Stimulated activated CD4-positive, alpha-beta T cell treated with anti-CD3 and anti-CD28 coated beads, Interleukin-4, amount 100 ng/mL, for 4 hours (primary cell): ENCODE measurements at regions not wholly inside any gene's neighbourhood (a gene's known extent, or its start where the extent isn't known, plus 50 kb on each side); places are given as distances from the start of the nearest gene placed in this dataset.
"Not testable (repeated sequence)": the region's sequence is repeated elsewhere in the genome, so short reads cannot be mapped to it uniquely, and the experiment has no call there.

Experiments
- DNase-seq, 2 experiments: peaks; one replicate each; pipeline ENCODE4 v3.0.0-alpha.2; 2020

DNA sequence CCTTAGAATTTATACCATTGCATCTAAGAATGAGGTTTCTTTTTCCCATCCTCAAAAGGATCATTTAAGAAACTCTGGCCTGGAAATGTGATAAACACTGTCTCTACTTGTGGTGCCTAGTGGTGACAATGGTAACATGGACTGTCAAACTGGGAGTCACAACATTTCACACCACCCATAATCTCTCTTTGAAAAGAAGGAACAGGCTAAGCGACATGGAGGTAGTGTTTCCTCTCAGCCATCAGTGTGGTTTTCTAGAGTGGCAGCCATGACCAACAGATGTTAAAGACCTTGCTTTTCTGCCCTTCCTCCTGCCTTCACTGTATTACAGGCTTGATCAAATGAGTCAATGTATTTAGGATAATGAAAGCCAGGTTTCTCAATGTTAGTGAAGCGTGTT lies 283.1 kb upstream of the STAC start:
- no peak for DNase-seq

DNA sequence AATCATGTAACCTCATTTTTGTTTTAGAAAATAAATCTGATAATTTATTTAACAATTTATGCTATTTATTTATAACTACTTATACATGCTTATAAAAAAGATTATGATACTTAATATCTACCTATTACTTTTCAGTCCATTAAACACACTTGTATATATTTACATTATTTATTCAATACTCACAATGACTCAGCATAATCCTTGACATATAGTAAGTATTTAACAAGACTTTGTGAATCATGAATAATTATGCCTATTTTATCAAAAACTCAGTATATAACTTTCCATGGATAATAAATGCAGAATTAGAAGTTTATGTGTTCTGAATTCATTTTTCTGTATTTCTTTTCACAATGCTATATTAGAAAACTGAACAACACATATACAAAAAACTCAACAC lies 266.0 kb upstream of the STAC start:
- no peak for DNase-seq

DNA sequence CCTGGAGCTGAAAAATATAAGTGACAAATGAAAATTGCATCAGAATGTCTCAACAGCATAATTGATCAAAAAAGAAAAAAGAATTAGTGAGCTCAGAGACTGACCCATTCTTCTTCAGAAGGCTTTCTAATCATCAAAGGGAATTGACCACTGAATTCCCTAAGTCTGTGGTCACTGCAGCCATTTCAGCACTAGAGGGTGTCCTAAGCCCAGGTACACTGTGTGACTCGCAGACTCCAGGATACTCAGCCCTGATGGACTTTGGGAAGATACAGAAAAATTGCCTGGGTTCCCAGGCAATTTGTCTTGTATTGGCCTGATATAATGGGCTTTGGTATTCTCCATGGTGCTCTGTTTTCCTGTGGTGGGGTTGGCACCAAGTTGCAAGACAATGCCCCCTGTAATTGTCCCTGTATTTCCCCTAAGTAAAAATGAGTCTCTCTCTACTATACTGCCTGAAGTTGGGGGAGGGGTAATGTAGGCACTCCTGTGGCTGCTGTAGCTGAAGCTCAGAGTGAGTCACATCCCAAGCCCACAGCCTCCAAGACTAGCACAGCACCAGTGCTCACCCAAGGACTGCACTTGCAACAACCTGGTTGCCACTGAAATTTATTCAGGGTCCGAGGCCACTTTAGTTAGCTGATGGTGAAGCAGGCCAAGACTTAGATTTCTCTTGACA lies 256.0 kb upstream of the STAC start:
- DNase-seq: no peak

DNA sequence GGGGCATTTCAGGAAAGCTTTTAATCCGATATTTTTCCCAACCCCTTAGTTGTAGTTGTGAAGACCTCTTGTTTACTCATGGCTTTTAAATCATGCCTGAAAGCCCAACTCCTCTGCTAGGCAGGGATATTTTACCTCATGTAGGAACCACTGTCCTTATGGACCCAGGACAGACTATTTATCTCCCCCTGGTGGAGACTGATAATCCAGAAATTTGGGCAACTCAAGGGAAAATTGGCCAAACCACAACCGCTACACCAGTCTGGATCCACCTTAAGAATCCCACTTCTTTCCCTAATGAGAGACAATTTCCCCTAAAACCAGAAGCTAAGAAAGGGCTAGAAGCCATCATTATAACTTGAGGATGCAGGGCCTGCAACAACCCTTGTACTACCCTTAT lies 248.1 kb upstream of the STAC start:
- no peak for DNase-seq

DNA sequence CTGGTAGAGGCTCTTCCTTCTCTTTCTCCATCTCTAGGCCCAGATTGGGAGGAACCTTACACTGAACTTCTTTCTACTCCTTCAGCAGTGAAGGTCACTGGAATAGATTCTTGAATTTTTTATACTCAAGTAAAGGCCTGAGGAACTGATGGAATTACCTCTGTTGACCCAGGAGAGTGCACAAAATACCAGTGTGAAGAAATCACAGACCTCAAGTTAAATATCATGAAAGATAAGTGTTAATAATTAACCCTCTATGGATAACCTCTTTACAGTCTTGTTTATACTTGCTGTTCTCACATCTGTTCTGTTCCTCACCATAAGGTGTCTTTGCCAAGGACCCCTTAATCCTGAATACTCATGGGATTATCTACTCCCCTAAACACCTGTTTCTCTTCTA lies 244.4 kb upstream of the STAC start:
- no peak for DNase-seq

DNA sequence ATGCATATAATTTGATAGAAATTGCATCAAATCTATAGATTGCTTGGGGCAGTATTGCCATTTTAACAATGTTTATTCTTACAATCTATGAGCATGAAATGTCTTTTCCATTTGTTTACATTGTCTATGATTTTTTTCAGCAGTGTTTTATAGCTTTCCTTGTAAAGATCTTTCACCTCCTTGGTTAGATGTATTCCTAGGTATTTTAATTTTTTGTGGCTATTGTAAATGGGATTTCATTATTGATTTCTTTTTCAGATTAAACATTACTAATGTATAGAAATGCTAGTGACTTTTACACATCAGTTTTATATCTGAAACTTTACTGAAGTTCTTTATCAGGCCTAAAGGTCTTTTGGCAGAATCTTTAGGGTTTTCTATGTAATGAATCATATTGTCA lies 237.6 kb upstream of the STAC start:
- no peak for DNase-seq

DNA sequence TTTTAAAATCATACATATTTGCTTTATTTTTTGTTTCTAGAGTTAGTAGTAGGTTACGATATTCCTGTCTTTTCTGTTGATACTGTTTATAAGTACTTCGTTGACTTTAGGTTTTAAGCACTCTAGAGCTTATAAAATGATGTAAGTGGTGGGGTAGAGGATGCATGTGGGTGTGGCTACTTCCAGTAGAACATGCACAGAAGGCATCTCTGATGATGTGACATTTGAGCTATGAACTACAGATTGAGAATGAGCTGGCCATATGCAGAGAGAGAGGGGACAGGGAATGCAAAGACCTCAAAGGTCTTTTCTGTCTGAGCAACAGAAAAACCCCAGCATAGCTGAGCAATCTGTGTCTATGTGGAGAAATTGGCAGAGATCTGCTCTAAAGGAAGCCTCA lies 233.9 kb upstream of the STAC start:
- DNase-seq: no peak

DNA sequence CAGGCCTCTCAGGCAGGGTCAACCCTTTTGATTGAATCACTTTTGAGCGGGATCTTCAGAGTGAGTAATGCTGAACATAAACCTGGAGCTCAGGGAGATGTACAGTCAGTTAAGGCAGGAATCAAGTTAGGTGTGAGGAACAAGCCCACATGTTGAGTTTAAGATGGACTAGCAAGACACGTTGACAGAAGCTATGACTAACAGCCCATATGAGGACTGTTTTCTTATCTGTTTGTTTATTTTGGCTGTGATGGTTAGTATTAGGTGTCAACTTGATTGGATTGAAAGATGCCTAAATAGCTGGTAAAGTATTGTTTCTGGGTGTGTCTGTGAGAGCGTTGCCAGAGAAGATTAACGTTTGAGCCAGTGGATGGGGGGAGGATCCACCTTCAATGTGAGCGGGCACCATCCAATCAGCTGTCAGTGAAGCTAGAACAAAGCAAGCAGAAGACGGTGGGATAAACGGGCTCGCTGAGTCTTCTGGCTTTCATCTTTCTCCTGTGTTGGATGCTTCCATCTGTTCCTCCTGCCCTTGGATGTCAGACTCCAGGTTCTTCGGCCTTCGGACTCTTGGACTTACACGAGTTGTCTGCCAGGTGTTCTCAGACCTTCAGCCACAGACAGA lies 232.3 kb upstream of the STAC start:
- DNase-seq: no peak

DNA sequence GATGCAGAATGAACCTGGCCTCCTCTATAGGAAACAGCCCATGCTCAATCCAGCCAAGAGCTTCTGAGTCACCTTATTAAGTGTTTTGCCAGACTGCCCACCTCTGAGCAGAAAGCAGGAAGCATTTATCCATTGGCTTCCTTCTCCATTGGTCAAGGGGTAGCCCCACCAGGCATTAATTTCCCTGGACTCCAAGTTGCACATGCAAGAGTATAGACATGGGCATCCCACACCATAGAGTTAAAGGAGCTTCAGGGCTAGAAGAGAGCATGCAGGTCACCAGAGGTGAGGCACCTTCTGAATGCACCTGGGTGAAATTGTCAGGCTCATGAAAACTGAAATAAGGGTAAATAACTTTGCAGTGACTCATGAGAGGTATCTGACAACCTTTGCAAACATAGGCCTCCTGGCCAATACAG lies 230.8 kb upstream of the STAC start:
- DNase-seq: no peak

DNA sequence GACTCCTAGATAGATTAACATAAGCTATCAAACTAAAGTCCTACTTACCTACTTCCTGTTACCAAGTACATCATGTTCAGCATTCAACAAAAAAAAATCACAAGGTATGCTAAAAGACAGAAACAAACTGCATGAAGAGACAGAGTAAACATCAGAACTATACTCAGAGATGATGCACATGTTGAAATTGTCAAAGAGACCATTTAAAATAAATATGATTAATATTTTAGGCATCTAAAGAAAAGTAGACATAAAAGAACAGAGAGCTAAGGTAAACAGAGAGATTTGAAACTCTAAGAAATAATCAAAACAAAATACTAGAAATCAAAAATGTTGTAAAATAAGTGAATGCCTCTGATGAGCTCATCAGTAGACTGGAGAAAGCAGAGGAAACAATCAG lies 224.8 kb upstream of the STAC start:
- no peak for DNase-seq

DNA sequence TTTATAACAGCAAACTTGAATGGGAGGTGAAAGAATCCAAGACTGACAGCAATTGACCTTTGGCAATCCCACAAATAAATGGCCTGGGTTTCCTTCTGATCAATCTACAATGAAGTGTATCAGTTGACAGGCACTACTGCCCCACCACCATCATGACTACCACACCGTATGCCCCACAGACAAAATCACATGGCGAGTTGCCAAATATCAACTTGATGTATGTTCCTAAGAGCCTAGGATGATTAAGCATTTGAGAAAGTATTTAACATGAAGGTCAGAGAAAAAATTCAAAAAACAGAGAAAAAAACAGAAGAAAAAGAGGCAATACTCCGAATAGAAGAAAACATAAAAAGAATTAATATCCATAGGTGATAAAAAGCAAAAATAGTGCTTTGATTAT lies 215.9 kb upstream of the STAC start:
- no peak for DNase-seq

DNA sequence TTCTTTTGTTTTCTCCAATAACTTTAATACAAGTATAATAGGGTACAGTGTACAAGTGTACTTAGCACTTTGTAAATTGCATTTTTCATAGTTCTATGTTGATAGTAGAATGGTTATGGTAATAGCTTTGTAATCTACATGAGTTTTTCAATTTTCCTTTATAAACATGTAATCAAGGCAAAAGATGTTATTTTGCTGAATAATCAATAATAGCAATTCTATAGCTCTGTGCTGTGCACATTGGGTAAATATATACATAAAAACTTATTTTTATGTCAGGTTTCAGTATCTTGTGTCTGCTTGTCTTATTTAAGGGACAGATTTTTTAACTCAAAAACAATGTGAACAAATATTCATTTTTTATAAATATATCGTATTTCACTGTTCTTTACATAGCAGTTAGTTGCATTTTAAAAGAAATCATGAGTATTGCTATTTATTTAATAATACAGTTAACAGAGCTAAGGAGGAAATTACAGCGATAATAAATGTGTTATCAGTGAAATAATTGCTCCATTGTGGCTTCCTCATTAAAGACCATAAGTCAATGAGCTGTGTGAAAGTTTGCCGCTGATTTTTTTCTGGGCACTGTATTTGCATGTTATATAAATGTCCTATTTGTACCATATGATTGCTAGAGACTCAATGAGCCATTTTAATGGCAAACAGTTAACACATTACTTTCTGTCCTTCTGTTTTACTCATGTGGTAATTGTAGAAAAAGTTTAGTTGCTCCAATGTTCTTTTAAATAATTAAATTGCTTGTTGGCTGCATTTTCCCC lies 214.6 kb upstream of the STAC start:
- no peak for DNase-seq

DNA sequence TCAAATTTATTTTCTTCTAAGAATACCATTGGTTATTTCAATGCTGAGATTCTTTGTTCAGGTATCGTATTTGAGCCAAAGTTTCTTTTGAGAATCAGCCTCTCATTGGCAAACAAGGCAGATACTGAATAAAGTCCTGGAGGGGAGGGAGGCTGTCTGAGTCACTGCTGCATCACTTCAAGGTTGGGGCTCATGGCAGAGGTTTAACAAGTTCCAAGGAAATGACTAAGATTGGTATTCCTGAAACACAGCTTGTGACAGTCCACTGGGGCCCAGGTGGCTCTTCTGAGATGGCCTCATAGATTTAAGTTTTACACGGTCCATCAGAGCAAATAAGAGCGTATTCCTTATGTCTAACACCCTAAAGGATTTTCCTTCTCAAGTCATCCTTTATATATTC lies 213.8 kb upstream of the STAC start:
- no peak for DNase-seq

DNA sequence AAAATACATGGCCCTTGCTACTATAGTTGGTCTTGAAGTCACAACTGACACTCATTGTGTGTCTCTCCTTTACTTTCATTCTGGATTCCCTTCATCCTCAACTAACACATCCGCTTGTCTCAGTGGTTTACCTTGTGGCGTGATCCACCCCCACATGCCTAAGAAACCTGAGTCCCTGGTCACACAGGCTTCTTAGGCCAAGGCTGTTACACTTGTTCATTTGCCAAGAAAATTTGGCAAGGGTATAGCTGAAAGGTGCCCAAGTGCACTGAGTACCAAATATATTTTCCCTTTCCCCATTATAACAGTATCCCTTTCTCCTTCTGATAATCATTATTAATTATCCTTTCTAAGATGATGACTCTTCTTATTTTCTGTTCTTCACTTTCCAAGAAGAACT lies 207.6 kb upstream of the STAC start:
- DNase-seq: no peak

DNA sequence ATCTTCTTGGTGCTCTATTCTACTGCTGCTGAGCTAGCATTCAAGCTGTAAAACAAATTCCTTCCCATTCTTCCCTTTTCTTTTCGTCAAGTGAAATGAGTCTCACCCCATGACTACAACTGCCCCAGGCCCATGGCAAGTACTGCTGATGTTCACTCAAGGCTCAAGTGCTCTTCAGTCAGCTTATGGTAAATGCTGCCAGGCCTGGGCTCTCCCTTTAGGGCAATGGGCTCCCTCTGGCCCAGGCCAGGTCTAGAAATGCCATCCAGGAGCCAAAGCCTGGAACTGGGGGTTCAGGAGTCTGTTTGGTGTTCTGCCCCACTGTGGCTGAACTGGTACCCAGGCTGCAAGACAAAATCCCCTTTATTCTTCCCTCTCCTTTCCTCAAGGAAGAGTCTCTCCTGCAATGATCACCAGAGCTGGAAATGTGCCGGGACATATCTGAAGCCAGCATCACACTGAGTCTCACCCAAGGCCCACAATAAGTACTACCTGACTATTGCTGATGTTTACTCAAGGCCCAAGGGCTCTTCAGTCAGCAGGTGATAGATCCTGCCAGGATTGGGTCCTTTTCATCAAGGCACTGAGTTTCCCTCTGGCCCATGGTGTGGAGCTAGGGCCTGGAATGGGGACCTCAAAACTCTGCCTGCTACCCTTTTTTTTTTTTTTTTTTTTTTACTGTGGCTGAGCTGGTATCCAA lies 205.0 kb upstream of the STAC start:
- DNase-seq: no peak

DNA sequence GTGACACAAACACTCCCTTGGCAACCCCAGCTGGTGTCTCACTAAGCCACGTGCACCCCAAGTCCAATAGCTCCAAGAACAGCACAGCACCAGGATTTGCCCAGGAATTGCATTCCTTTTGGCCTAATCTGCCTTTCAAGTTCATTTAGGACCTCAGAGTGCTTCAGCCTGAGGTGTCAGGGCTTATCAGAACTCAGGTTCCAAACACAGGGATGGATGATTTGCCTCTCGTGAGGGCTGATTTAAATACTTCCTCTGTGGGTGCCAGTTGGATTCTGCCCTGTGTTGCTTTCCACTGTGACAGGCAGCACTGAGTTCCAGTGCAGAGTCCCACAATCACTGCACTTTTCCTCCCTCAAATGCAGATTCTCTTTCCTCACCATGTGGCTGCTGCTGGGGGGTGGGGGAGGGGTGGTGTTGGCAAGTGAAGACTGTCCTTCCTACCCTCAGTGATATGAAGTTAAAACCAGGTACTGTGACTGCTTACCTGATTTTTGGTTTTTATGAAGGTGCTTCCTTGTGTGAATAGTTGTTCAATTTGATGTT lies 204.3 kb upstream of the STAC start:
- DNase-seq: no peak

DNA sequence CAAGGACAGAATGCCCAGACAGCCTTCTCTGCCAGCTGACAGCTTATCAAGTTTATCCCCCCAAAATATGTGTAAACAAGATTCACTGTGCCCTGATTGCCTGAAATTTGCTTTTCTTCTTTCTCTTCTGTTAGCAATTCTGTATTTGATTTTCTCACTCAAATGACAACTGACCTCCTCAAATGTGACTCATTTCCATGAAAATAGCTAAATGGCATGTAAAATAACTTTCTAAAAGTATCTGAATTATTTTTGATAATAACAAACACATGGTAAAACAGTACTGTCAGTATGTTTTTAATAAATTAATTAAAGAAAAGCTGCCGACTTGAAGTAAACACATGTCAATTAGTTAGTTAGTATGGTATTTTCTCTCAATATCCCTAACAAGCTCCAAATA lies 202.3 kb upstream of the STAC start:
- DNase-seq: no peak

DNA sequence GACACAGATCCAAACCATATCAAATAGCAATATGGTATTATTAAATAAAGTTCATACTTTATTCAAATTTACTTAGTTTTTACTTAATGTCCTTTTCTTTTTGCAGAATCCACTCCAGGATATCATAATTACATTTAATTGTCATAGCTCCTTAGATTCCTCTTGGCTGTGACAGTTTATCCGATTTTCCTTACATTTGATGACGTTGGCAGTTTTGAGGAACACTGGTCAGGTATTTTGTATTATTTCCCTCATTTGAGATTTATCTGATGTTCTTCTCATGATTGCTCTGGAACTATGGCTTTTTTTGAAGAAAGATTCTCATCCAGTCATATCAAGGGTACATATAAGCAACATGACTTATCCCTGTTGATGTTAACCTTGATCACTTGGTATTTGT lies 198.3 kb upstream of the STAC start:
- DNase-seq: no peak

DNA sequence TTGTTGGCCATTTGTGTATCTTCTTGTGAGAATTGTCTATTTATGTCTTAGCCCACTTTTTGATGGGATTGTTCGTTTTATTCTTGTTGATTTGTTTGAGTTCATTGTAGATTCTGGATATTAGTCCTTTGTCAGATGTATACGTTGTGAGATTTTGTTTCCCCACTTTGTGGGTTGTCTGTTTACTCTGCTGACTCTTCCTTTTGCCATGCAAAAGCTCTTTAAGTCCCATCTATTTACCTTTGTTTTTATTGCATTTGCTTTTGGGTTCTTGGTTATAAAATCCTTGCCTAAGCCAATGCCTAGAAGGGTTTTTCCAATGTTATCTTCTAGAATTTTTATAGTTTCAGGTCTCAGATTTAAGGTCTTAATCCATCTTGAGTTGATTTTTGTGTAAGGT lies 193.1 kb upstream of the STAC start:
- DNase-seq: not testable (repeated sequence)

DNA sequence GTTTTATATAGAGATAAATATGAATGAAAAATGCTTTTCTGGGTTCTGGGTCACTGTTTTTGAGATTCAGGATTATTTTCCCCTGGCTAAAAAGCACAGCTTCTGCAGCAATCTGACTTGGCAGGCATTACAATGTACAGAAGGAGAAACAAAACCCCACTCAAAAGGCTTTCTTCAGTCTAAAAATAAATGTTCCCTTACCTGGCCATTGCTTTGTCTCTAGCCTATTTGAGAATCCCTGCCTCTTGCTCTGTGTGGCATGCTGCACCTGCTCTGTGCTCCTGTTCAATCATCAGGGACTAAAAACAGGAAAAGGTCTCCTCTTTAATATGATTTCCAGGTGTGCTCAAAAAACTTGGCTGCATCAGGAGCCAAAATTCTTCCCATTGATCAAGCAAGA lies 187.4 kb upstream of the STAC start:
- DNase-seq: no peak

DNA sequence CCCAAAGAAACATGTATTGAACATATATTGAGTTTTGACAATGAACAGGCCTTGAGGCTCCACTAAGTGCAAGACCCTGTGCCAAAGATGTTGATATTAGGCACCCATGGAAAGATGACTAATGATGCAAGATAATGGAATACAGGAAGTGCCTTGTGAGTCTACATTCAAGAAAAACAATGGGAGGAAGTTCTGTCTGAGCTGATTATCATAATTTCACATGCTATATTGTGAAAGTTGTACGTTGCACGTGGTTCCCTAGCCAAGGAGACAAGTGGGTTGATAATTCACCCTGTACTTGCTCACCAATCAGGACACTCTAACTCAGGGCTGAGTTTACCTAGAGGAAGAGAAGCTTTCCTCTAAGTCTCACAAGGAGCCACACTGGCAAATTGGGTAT lies 186.9 kb upstream of the STAC start:
- DNase-seq: no peak

DNA sequence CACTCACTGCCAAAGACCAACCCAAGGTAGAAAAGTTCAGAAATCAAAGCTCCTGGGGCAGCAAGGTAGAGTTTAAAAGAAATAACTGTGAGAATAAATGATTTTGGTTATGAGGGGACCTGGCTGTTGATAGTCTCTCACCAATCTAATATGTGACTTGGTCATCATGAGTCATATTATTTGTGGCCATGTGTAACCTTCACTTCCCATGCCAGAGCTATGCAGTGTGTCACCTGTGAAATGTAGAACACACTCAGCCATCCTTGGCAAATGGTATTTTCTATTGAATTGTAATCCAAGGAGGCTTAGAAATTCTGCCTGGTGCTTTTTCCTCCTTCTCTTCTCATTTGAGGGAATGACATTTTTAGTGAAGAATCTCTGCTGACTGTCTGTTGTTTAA lies 184.2 kb upstream of the STAC start:
- no peak for DNase-seq

DNA sequence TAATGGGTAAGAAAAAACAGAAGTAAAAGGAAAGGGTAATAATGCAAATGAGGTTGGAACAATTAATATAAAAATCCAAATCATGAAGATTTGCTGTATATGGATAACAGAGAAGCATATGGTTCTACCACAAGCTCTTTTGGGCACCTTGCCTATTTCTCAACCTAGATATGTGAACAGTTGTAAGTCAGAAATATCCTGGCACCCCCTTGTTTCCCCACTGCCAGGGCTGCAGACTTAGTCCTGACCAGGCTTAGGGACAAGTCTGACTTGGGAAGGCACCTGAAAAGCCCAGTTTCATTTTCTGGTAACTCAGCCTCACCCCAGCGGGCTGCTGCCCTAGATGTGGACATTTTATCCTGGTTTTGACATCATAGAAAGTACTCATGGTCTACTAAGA lies 183.2 kb upstream of the STAC start:
- DNase-seq: no peak

DNA sequence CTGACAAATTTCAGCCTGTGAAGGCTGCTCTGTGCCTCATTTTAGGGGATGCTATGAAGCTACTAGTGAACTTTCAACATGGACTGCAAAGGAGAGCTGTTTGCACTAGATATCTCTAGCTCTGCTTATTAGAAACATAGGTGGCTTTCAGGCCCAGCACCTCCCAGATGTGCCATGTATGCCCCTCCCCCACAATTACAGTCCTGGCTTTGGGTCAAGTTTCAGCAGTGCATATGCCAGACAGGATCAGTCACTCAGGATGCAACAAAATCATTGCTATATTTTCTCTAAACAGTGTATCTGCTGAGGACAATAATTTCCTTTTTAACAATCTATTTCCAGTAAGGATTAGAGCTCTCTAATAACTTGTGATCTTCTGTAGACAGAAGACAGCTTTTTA lies 178.8 kb upstream of the STAC start:
- no peak for DNase-seq
